LNCAP (cell line): ENCODE measurements at regions not wholly inside any gene's neighbourhood (a gene's known extent, or its start where the extent isn't known, plus 50 kb on each side); places are given as distances from the start of the nearest gene placed in this dataset.

Experiments
- CTCF ChIP-seq: fragments of 450-650 bp; IDR thresholded peaks from 2 replicates; pipeline ENCODE4 v1.5.1; 2017; ENCODE audit warnings: mild to moderate bottlenecking

DNA sequence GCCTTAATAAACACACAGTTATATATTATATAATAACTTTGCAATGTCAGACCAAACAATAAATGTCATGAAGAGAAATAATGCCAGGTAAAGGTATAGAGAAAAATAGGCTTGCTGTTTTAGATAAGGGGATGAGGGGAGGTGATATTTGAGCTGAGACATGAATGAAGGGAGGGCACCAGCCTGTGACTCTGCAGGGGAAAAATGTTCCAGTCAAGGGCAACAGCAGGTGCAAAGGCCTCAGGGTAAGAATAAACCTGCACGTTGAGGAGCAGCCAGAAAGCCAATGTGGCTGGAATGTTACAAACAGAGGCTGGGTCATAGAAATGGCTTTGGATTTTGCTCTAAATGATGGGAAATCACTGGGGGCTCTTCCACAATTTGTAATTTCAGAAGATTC lies 519.6 kb downstream of the SOX6 start:
- TF ChIP-seq CTCF, result no peak

DNA sequence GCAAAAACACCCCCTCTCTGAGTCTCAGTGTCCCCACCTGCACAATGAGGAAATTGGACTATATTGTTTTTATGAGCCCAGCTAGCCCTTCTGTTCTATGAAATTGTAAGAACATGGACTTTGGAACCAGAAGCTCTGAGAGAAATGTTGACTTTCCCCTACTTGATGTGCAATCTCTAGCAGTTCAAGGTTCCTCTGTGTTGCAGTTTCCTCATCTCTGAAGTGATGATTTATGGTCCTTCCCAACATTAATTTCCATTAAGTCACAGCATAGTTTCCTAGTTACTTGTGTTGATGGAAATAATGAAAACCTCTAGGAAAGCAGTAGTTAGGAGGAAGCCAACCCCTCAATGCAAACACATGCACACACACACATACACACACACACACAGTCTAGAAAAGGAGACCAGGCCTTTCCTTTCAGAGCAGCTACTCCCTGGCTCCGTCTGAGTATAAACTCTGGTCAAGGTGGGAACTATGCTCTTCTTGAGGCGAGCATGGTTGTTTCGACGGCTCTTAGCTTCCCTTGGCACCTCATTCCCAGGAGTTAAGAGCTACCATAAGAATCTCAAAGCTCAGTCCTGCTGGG lies 518.4 kb downstream of the SOX6 start:
- TF ChIP-seq CTCF, result no peak

GRCh38 chr11:15839061-15839460 lies 517.3 kb downstream of the SOX6 start:
- no peak for TF ChIP-seq CTCF

DNA sequence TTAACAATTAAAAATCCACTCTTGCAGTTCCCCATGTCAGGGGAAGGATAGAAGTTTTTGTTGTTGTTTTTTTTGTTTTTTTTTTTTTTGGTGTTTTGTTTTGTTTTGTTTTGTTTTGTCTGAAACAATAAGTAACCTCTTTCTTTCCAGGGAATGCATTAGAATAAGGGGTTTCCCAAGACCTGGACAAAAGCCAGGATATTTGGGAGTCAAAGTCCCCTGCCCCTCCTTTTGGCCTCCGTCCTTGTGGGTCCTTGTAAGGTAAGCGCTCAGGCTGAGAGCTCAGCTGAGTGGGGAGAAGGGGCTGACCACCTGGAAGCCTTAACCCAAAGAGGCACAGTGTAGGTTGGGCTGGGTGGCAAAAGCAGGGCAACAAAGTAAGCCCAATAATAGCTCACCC lies 515.4 kb downstream of the SOX6 start:
- no peak for TF ChIP-seq CTCF

DNA sequence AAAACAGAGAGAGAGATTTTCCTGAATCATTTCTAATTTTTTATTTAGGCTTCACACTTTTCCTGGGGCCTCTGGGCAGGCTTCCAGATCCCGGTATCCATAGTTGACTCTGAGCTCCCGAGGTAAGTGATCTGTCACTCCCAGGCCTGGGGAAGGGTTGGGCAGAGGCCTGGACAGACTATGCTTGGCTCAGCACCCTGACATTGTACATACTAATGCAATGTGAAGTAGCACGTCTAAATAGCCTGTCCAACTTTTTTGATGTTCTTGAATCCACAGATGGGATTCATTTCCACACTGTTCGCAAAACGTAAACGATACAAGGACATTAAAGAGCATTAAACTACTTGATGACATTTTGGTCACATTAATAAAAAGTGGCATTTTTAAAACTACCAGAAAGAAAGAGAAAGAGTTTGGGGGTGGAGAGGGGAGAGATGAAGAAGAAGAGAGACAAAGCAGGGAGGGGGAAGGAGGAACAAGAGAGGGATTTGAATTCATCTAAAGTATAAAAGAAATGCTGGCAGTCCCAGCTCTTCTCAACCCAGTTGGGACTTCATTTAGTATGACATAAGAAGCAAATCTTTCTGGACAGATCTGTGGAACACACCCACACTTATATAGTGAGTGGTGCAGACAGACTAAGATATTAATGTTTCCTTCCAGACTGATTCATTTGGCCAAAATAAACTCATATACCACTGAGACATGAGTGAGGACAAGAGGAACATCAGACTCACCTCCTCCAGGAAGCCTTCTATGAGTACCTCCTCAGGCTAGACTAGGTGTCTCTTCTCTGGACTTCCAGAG lies 514.2 kb downstream of the SOX6 start:
- no peak for TF ChIP-seq CTCF

DNA sequence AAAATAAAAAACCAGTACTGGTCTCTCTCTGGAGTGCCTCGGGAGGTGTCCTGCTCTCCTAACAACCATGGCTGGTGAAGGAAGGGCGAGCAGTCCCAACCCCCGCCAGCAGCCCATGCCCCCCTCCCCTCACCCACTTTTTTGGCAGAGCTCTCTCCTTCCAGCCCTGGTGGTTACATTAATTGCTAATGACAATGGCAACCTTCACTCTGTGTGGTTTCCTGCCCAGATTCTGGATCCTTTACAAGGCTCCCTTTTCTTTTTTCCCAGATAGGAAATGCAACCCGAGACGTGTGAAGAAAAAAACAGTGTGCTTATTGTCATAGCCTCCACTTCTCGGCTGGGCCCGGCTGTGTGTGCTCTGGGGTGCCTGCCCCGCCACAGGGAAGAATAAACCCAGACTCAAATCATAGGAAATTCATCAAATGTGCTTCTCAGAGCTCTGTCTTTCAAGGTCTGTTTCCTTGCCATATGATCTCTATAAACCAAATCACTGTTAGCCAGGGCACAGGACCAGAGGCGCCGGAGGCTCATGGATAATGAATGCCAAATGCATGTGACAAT lies 513.0 kb downstream of the SOX6 start:
- no peak for TF ChIP-seq CTCF

GRCh38 chr11:15845261-15845660 lies 511.1 kb downstream of the SOX6 start:
- TF ChIP-seq CTCF, result no peak
